ENCODE measurements at regions not wholly inside any gene's neighbourhood (a gene's known extent, or its start where the extent isn't known, plus 50 kb on each side); places are given as distances from the start of the nearest gene placed in this dataset.
A peak's percentile ranks its signal among the peaks of the same experiment; 100 is the strongest.

DNA sequence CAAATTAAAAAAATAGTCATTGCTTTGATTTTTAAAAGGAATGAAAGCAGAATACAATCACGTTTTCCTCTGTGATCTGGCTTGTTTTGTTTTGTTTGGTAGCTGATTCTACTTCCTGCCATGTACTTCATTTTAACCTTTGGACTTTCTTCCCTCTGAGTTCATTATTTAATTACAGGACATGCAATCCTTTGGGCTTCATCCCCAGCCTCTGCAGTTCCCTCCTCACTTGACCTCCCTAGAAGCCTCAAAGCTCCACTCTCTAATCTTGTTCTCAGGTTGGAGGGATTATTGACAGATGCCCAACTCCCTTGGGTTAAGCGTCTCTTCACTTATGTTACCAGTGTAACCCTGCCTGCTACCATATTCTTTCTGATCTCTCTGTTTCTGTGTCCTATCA lies 967.9 kb upstream of the SEL1L start:
- POLR2A ChIA-PET, result no interaction called here
- 1% methylated on average over 2 of the region's 2 CpGs for whole genome bisulfite sequencing (ENCODE audit: missing lambda C conversion rate)
- Histone ChIP-seq H3K9me3 (no peaks in the 10 kb centered on the region), H3K27ac (no peak overlapping the region), H3K4me3 (no peak overlapping the region), H3K4me2 (no peak overlapping the region), H3K4me1 (no peaks in the 10 kb centered on the region)
- FAIRE-seq, result no peak
- CTCF ChIA-PET, result no interaction called here
- no peak for ATAC-seq
- TF ChIP-seq SMC3 (IDR thresholded peaks at IDR 0.05) (no peak), POLR2AphosphoS2 (conservative IDR thresholded peaks at IDR 0.05; ENCODE audit: low read length) (no peak), HDAC2 (IDR thresholded peaks at IDR 0.05) (no peak), ZFP36 (IDR thresholded peaks at IDR 0.05; ENCODE audit: borderline replicate concordance, partially characterized antibody) (no peak), CBX8 (IDR thresholded peaks at IDR 0.05) (no peak), TFCP2L1 (CRISPR knock-in tag; IDR thresholded peaks at IDR 0.05) (no peak), FOSL2 (IDR thresholded peaks at IDR 0.05) (no peak), FOSL2 (CRISPR knock-in tag; IDR thresholded peaks at IDR 0.05) (no peak), BHLHE40 (IDR thresholded peaks at IDR 0.05; ENCODE audit: low read depth, low read length) (no peak), RFX5 (IDR thresholded peaks at IDR 0.05) (no peak), USF2 (IDR thresholded peaks at IDR 0.05) (no peak), NFE2L2 (conservative IDR thresholded peaks at IDR 0.05; ENCODE audit: low read length) (no peak)
- TF ChIP-seq, protein P1, sequence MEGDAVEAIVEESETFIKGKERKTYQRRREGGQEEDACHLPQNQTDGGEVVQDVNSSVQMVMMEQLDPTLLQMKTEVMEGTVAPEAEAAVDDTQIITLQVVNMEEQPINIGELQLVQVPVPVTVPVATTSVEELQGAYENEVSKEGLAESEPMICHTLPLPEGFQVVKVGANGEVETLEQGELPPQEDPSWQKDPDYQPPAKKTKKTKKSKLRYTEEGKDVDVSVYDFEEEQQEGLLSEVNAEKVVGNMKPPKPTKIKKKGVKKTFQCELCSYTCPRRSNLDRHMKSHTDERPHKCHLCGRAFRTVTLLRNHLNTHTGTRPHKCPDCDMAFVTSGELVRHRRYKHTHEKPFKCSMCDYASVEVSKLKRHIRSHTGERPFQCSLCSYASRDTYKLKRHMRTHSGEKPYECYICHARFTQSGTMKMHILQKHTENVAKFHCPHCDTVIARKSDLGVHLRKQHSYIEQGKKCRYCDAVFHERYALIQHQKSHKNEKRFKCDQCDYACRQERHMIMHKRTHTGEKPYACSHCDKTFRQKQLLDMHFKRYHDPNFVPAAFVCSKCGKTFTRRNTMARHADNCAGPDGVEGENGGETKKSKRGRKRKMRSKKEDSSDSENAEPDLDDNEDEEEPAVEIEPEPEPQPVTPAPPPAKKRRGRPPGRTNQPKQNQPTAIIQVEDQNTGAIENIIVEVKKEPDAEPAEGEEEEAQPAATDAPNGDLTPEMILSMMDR (IDR thresholded peaks at IDR 0.05), result no peak
- TF ChIP-seq, protein P2, sequence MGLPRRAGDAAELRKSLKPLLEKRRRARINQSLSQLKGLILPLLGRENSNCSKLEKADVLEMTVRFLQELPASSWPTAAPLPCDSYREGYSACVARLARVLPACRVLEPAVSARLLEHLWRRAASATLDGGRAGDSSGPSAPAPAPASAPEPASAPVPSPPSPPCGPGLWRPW (IDR thresholded peaks at IDR 0.05), result no peak
- DNase-seq (ENCODE audit: low read depth in 1 of 2, low spot score in 1 of 2), result no peak

GRCh38 chr14:82502043-82502442 lies 968.4 kb upstream of the SEL1L start:
- DNase-seq (ENCODE audit: low read depth in 1 of 2, low spot score in 1 of 2) (no peak), FAIRE-seq (no peak), ATAC-seq (no peak)
- no peak overlapping the region for H3K4me3 ChIP-seq
- TF ChIP-seq ZFP36 (IDR thresholded peaks at IDR 0.05; ENCODE audit: borderline replicate concordance, partially characterized antibody) (no peak), MAFK (IDR thresholded peaks at IDR 0.05; ENCODE audit: partially characterized antibody) (peak; percentile 22)
- no peaks in the 10 kb centered on the region for H3K4me1 ChIP-seq
- ChIA-PET POLR2A (no interaction called here), CTCF (no interaction called here)
- H3K4me2 ChIP-seq, result no peak overlapping the region
- 3% methylated on average over 4 of the region's 4 CpGs for WGBS (ENCODE audit: missing lambda C conversion rate)
- no peaks in the 10 kb centered on the region for H3K9me3 ChIP-seq
- H3K27ac ChIP-seq, result no peak overlapping the region

DNA sequence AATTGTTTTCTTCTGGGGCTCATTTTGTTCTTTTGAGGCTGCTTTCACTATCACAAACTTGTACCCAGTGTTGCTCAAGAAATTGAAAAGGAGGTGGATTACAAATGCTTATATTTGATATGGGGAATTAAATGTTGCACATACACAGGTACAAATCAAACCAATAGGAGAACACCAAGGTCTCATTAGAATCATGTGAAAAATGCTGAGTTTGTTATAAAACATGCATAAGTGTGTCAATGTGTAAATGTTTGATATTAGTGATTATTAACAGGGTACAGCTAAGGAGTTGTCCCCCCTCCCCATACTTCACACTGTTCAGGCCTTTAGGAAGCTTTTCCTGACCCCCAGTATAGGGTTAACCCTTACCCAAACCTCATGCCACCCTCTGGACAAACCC lies 971.2 kb upstream of the SEL1L start:
- ChIA-PET CTCF (no interaction called here), POLR2A (no interaction called here)
- no peak for FAIRE-seq
- no peaks in the 10 kb centered on the region for H3K4me1 ChIP-seq
- no peak for ATAC-seq
- no peak overlapping the region for H3K4me3 ChIP-seq
- H3K27ac ChIP-seq, result no peak overlapping the region
- no peak overlapping the region for H3K4me2 ChIP-seq
- no peaks in the 10 kb centered on the region for H3K9me3 ChIP-seq
- TF ChIP-seq TFCP2L1 (CRISPR knock-in tag; IDR thresholded peaks at IDR 0.05) (no peak), MAFK (IDR thresholded peaks at IDR 0.05; ENCODE audit: partially characterized antibody) (peak; percentile 50)
- no peak for DNase-seq (ENCODE audit: low read depth in 1 of 2, low spot score in 1 of 2)

GRCh38 chr14:82510007-82510406 lies 976.4 kb upstream of the SEL1L start:
- POLR2A ChIA-PET, result no interaction called here
- H3K27ac ChIP-seq, result no peak overlapping the region
- ATAC-seq, result no peak
- H3K4me3 ChIP-seq, result no peak overlapping the region
- DNase-seq (ENCODE audit: low read depth in 1 of 2, low spot score in 1 of 2), result no peak
- no peak overlapping the region for H3K4me2 ChIP-seq
- CTCF ChIA-PET, result no interaction called here
- FAIRE-seq, result no peak
- no peaks in the 10 kb centered on the region for H3K4me1 ChIP-seq
- TF ChIP-seq CBX8 (IDR thresholded peaks at IDR 0.05), result no peak
- 34% methylated on average over 5 of the region's 5 CpGs for WGBS (ENCODE audit: missing lambda C conversion rate)
- no peaks in the 10 kb centered on the region for H3K9me3 ChIP-seq

GRCh38 chr14:82511399-82511798 lies 977.7 kb upstream of the SEL1L start:
- ChIA-PET POLR2A (no interaction called here), CTCF (no interaction called here)
- no peak for TF ChIP-seq ZC3H11A (IDR thresholded peaks at IDR 0.05)
- FAIRE-seq (no peak), ATAC-seq (no peak), DNase-seq (ENCODE audit: low read depth in 1 of 2, low spot score in 1 of 2) (no peak)
- 0% methylated on average over 1 of the region's 1 CpG for WGBS (ENCODE audit: missing lambda C conversion rate)
- no peak overlapping the region for H3K4me2 ChIP-seq
- H3K9me3 ChIP-seq, result no peaks in the 10 kb centered on the region
- H3K4me3 ChIP-seq, result no peak overlapping the region
- H3K27ac ChIP-seq, result no peak overlapping the region
- H3K4me1 ChIP-seq, result no peaks in the 10 kb centered on the region
